ENCODE measurements at regions not wholly inside any gene's neighbourhood (a gene's known extent, or its start where the extent isn't known, plus 50 kb on each side); places are given as distances from the start of the nearest gene placed in this dataset.

DNA sequence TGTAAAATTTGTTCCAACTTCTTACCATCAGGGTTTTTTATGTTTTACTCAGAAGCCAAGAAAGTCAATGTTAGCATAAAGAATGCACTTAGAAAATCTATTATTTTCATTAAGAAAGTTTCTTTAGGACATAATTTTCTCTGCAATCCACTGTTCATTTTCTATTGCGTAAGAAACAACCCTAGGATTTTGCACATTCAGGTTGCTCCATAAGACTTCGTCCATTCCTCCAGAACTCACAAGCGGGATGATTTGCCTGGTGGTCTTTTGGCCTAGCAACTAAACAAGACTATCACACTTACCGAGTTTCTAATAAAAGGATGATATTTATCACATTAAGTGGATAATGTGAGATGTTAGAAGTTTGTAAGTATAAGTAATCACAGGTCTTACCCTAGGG is 376.3 kb upstream of the INTU start:
- DNase-seq (ENCODE audit: low spot score) (no peak), ATAC-seq (no peak), FAIRE-seq (no peak)
- in situ Hi-C loops (cut with HindIII; ENCODE audit: extremely low pct_ligation_motif_present, low pct_unique_long_range_greater_than_20kb) = no loop called here
- H4K20me1 ChIP-seq (ENCODE audit: insufficient read depth, low read length) = no peaks in the 10 kb centered on the region
- H3K79me2 ChIP-seq (ENCODE audit: insufficient read depth, low read length) = no peaks in the 10 kb centered on the region
- POLR2A ChIA-PET = no interaction called here
- H3K4me1 ChIP-seq (ENCODE audit: insufficient read depth, low read length) = no peaks in the 10 kb centered on the region
- no peak overlapping the region for H3K4me2 ChIP-seq (ENCODE audit: low read depth, low read length)
- TF ChIP-seq SETDB1 (CRISPR knock-in tag; IDR thresholded peaks at IDR 0.05; ENCODE audit: borderline replicate concordance) (no peak), CEBPB (IDR thresholded peaks at IDR 0.05; ENCODE audit: borderline replicate concordance, low read depth, low read length) (peak; percentile 33; the same call in 1 of the 2 replicates)
- intact Hi-C loops (cut with micrococcal nuclease; ENCODE audit: unreplicated experiment) = no loop called here
- BruUV-seq (replicated peaks) = no TSS peak
- H3K4me3 ChIP-seq (replicated peaks in 1 of 3; ENCODE audit: insufficient read depth in 1 of 3, low read depth in 2 of 3, low read length in 3 of 3) = no peak overlapping the region
- no peak overlapping the region for H2AFZ ChIP-seq (ENCODE audit: low read length)
- H3K9ac ChIP-seq (ENCODE audit: insufficient read depth, low read depth, low read length) = no peak overlapping the region
- H3K9me3 ChIP-seq (ENCODE audit: low read length) = peaks cover 26% of the 10 kb centered on the region
- 13% methylated on average over 4 of the region's 4 CpGs for WGBS (ENCODE audit: low lambda C conversion rate)
- no peak overlapping the region for H3K27ac ChIP-seq (ENCODE audit: extremely low read length, insufficient read depth, low read length)
- H3K27me3 ChIP-seq (ENCODE audit: control insufficient read depth in 1 of 2, insufficient read depth in 2 of 2, low read length in 2 of 2) = no peaks in the 10 kb centered on the region
- CTCF ChIA-PET (ENCODE audit: low intra/inter-chr PET ratio, low total read pairs) = no interaction called here
- no peaks in the 10 kb centered on the region for H3K36me3 ChIP-seq (replicated peaks in 1 of 2; ENCODE audit: control insufficient read depth in 1 of 2, insufficient read depth in 2 of 2, low read length in 2 of 2)

- Histone ChIP-seq H3K36me3 (replicated peaks in 1 of 2; ENCODE audit: control insufficient read depth in 1 of 2, insufficient read depth in 2 of 2, low read length in 2 of 2) (no peaks in the 10 kb centered on the region), H3K27me3 (ENCODE audit: control insufficient read depth in 1 of 2, insufficient read depth in 2 of 2, low read length in 2 of 2) (no peaks in the 10 kb centered on the region), H3K27ac (ENCODE audit: extremely low read length, insufficient read depth, low read length) (no peak overlapping the region), H3K9ac (ENCODE audit: insufficient read depth, low read depth, low read length) (no peak overlapping the region), H3K79me2 (ENCODE audit: insufficient read depth, low read length) (no peaks in the 10 kb centered on the region), H2AFZ (ENCODE audit: low read length) (no peak overlapping the region), H3K4me2 (ENCODE audit: low read depth, low read length) (no peak overlapping the region), H3K9me3 (ENCODE audit: low read length) (peaks cover 19% of the 10 kb centered on the region), H4K20me1 (ENCODE audit: insufficient read depth, low read length) (no peaks in the 10 kb centered on the region), H3K4me3 (replicated peaks in 1 of 3; ENCODE audit: insufficient read depth in 1 of 3, low read depth in 2 of 3, low read length in 3 of 3) (no peak overlapping the region), H3K4me1 (ENCODE audit: insufficient read depth, low read length) (no peaks in the 10 kb centered on the region)
- WGBS (ENCODE audit: low lambda C conversion rate) = 0% methylated on average over 1 of the region's 1 CpG
- in situ Hi-C loops (cut with HindIII; ENCODE audit: extremely low pct_ligation_motif_present, low pct_unique_long_range_greater_than_20kb) (no loop called here), intact Hi-C loops (cut with micrococcal nuclease; ENCODE audit: unreplicated experiment) (no loop called here)
- CTCF ChIA-PET (ENCODE audit: low intra/inter-chr PET ratio, low total read pairs) = no interaction called here
- no peak for ATAC-seq
- no peak for DNase-seq (ENCODE audit: low spot score)
- FAIRE-seq = no peak
- POLR2A ChIA-PET = no interaction called here
- BruUV-seq (replicated peaks) = no TSS peak
- TF ChIP-seq, protein P1, sequence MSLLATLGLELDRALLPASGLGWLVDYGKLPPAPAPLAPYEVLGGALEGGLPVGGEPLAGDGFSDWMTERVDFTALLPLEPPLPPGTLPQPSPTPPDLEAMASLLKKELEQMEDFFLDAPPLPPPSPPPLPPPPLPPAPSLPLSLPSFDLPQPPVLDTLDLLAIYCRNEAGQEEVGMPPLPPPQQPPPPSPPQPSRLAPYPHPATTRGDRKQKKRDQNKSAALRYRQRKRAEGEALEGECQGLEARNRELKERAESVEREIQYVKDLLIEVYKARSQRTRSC (CRISPR knock-in tag; IDR thresholded peaks at IDR 0.05; ENCODE audit: low read depth) = no peak
- no peak for TF ChIP-seq ZNF83 (CRISPR knock-in tag; IDR thresholded peaks at IDR 0.05; ENCODE audit: borderline replicate concordance)
- TF ChIP-seq NFIC (IDR thresholded peaks at IDR 0.05; ENCODE audit: low read length) = no peak
- TF ChIP-seq MIER2 (CRISPR knock-in tag; IDR thresholded peaks at IDR 0.05) = no peak
- TF ChIP-seq, protein P2, sequence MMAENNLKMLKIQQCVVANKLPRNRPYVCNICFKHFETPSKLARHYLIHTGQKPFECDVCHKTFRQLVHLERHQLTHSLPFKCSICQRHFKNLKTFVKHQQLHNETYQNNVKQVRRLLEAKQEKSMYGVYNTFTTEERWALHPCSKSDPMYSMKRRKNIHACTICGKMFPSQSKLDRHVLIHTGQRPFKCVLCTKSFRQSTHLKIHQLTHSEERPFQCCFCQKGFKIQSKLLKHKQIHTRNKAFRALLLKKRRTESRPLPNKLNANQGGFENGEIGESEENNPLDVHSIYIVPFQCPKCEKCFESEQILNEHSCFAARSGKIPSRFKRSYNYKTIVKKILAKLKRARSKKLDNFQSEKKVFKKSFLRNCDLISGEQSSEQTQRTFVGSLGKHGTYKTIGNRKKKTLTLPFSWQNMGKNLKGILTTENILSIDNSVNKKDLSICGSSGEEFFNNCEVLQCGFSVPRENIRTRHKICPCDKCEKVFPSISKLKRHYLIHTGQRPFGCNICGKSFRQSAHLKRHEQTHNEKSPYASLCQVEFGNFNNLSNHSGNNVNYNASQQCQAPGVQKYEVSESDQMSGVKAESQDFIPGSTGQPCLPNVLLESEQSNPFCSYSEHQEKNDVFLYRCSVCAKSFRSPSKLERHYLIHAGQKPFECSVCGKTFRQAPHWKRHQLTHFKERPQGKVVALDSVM (CRISPR knock-in tag; IDR thresholded peaks at IDR 0.05) = no peak
- TF ChIP-seq FOXO1 (CRISPR knock-in tag; IDR thresholded peaks at IDR 0.05) = no peak
- TF ChIP-seq, protein P3, sequence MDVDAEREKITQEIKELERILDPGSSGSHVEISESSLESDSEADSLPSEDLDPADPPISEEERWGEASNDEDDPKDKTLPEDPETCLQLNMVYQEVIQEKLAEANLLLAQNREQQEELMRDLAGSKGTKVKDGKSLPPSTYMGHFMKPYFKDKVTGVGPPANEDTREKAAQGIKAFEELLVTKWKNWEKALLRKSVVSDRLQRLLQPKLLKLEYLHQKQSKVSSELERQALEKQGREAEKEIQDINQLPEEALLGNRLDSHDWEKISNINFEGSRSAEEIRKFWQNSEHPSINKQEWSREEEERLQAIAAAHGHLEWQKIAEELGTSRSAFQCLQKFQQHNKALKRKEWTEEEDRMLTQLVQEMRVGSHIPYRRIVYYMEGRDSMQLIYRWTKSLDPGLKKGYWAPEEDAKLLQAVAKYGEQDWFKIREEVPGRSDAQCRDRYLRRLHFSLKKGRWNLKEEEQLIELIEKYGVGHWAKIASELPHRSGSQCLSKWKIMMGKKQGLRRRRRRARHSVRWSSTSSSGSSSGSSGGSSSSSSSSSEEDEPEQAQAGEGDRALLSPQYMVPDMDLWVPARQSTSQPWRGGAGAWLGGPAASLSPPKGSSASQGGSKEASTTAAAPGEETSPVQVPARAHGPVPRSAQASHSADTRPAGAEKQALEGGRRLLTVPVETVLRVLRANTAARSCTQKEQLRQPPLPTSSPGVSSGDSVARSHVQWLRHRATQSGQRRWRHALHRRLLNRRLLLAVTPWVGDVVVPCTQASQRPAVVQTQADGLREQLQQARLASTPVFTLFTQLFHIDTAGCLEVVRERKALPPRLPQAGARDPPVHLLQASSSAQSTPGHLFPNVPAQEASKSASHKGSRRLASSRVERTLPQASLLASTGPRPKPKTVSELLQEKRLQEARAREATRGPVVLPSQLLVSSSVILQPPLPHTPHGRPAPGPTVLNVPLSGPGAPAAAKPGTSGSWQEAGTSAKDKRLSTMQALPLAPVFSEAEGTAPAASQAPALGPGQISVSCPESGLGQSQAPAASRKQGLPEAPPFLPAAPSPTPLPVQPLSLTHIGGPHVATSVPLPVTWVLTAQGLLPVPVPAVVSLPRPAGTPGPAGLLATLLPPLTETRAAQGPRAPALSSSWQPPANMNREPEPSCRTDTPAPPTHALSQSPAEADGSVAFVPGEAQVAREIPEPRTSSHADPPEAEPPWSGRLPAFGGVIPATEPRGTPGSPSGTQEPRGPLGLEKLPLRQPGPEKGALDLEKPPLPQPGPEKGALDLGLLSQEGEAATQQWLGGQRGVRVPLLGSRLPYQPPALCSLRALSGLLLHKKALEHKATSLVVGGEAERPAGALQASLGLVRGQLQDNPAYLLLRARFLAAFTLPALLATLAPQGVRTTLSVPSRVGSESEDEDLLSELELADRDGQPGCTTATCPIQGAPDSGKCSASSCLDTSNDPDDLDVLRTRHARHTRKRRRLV (CRISPR knock-in tag; IDR thresholded peaks at IDR 0.05) = no peak
- TF ChIP-seq RBM22 (optimal IDR thresholded peaks at IDR 0.05; ENCODE audit: low read length) = no peak
- no peak for TF ChIP-seq NFYC (CRISPR knock-in tag; IDR thresholded peaks at IDR 0.05)
- TF ChIP-seq SRSF9 (IDR thresholded peaks at IDR 0.05; ENCODE audit: borderline replicate concordance, insufficient read depth, low read depth, low read length, poor library complexity, severe bottlenecking) = no peak
Observed at GRCh38 chr4:127261476-127261875, 371.3 kb upstream of the INTU start.
